Upper lobe of left lung (tissue), 4 donors: ENCODE measurements at regions not wholly inside any gene's neighbourhood (a gene's known extent, or its start where the extent isn't known, plus 50 kb on each side); places are given as distances from the start of the nearest gene placed in this dataset.

ENCODE experiments used
- CTCF ChIP-seq, 6 experiments: fragments of 450-650 bp in 4 of 6; fragments of 200-600 bp in 2 of 6; sonication (generic) in 2 of 6; IDR thresholded peaks; one replicate each; pipeline ENCODE4 v1.5.1; 2016 to 2019; ENCODE audit warnings: antibody characterized with exemption in 6 of 6
- EP300 ChIP-seq, 4 donors: sonication (generic); formaldehyde crosslinking; IDR thresholded peaks; one replicate each; pipeline ENCODE4 v1.5.1; 2017; ENCODE audit warnings: antibody characterized with exemption in 4 of 4, control low read depth in 2 of 4
- POLR2A ChIP-seq, 4 donors: fragments of 450-650 bp; IDR thresholded peaks; one replicate each; pipeline ENCODE4 v1.5.1; 2016 to 2017; ENCODE audit warnings: antibody characterized with exemption in 4 of 4, mild to moderate bottlenecking in 2 of 4
- POLR2AphosphoS5 ChIP-seq, 2 donors: sonication (generic); formaldehyde crosslinking; IDR thresholded peaks; one replicate each; pipeline ENCODE4 v1.5.1; 2017; ENCODE audit warnings: antibody characterized with exemption in 2 of 2

DNA sequence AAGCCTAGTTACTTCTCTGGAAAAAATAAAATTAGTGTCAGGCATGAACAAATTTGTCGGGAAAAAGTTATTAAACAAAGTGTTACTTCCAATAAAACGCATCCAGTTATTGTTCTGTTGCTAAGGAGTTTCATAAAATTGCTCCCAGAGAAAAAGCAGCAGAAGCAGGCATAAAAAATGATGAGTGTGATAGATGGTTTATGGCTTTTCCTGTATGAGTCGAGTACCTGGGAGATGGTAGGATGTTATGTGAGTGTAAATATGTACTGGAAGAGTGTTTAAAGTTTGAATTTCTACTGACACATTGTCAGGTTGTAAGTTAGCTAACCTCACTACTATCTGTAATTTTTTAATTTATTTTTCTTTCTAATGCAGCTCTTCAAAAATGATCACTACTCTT is 390.7 kb downstream of the ARL4A start:
- TF ChIP-seq POLR2A (IDR thresholded peaks at IDR 0.05) (no peak), CTCF (IDR thresholded peaks at IDR 0.05) (no peak), EP300 (IDR thresholded peaks at IDR 0.05) (no peak), POLR2AphosphoS5 (IDR thresholded peaks at IDR 0.05) (no peak)
